Central memory CD8-positive, alpha-beta T cell (primary cell): ENCODE measurements at regions not wholly inside any gene's neighbourhood (a gene's known extent, or its start where the extent isn't known, plus 50 kb on each side); places are given as distances from the start of the nearest gene placed in this dataset.

Experiments
- ATAC-seq: fragments of 150-1000 bp; cut with Tn5 transposase; replicated peaks from 2 replicates; pipeline ENCODE4 v1.10.0; 2022; ENCODE audit warnings: mild to moderate bottlenecking, moderate FRiP score, moderate number of reproducible peaks; ENCODE audit not compliant: poor library complexity, severe bottlenecking; ENCODE audit errors: extremely low read depth
- DNase-seq, 2 donors: peaks; one replicate each; pipeline ENCODE4 v3.0.0; 2021; ENCODE audit warnings: low spot score in 2 of 2
- H3K27ac Mint-ChIP-seq: one replicate; pipeline ENCODE4 v1.8.0; 2022; ENCODE audit warnings: low read depth, mild to moderate bottlenecking, moderate library complexity, mixed read lengths
- H3K27me3 Mint-ChIP-seq: one replicate; pipeline ENCODE4 v1.8.0; 2022; ENCODE audit warnings: mixed read lengths
- H3K36me3 Mint-ChIP-seq: one replicate; pipeline ENCODE4 v1.8.0; 2022; ENCODE audit warnings: mild to moderate bottlenecking, moderate library complexity, mixed read lengths; ENCODE audit not compliant: insufficient read depth
- H3K4me1 Mint-ChIP-seq: one replicate; pipeline ENCODE4 v1.8.0; 2022; ENCODE audit warnings: mixed read lengths
- H3K4me3 Mint-ChIP-seq: one replicate; pipeline ENCODE4 v1.8.0; 2022; ENCODE audit warnings: mild to moderate bottlenecking, moderate library complexity, mixed read lengths
- H3K9me3 Mint-ChIP-seq: one replicate; pipeline ENCODE4 v1.8.0; 2022; ENCODE audit warnings: mixed read lengths

DNA sequence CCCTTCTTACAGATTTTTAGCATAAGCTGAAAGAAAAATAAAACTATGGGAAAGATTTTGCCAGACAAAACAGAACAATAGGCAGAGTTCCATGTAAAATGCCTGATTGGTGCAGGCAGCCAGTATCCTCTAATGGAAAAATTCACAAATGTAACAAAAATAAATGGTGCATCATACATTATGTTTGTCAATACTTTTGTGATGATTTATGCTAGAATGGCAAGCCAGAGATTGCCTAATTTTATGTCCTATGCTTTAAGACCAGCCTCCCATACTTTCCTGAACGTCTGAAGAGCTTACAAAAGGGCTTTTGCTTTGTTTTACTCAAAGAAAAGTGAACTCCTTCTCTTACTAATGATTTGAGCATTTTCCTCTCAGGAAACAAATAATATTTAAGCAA, 81.5 kb upstream of the KCNJ15 start:
- H3K27ac Mint-ChIP-seq, result no peak overlapping the region
- ATAC-seq, result no peak
- no peaks in the 10 kb centered on the region for H3K9me3 Mint-ChIP-seq
- H3K4me1 Mint-ChIP-seq, result no peaks in the 10 kb centered on the region
- peaks cover 16% of the 10 kb centered on the region for H3K27me3 Mint-ChIP-seq
- H3K4me3 Mint-ChIP-seq, result no peak overlapping the region
- H3K36me3 Mint-ChIP-seq, result no peaks in the 10 kb centered on the region
- no peak for DNase-seq

DNA sequence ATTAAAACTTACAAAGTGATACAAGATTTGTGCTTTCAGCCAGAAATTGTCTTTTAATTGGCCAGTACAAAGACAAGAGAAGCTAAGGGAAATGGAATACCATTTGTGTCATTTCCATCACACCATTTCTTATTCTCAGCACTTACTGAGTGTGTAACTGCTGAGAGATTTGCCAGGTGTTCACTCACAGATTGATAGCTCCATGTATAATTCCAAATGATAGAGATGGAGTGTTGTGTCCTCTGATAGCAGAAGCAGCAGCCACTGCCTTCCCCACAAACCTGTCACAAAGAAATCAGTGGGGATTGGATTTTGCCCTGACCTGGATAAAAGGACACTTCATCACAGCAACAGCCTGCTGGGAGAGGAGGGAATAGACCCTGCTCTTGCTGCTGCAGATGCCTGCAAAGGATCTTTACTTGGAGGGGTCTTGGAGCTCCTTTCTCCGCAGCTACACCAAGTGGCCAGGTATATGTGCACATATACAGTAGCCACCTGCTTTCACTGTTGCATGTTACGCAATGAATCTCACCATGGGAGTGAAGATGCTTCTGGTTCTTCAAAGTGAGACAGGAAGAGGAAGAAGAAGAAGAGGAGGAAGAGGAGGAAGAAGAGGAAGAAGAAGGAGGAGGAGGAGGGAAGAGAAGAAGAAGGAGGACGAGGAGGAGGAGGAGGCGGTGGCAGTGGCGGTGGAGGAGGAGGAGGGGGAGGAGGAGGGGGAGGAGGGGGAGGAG, 78.7 kb upstream of the KCNJ15 start:
- ATAC-seq (no peak), DNase-seq (no peak)
- no peaks in the 10 kb centered on the region for H3K36me3 Mint-ChIP-seq
- no peaks in the 10 kb centered on the region for H3K4me1 Mint-ChIP-seq
- H3K4me3 Mint-ChIP-seq, result no peak overlapping the region
- no peaks in the 10 kb centered on the region for H3K9me3 Mint-ChIP-seq
- H3K27ac Mint-ChIP-seq, result no peak overlapping the region
- H3K27me3 Mint-ChIP-seq, result peaks cover 6% of the 10 kb centered on the region

DNA sequence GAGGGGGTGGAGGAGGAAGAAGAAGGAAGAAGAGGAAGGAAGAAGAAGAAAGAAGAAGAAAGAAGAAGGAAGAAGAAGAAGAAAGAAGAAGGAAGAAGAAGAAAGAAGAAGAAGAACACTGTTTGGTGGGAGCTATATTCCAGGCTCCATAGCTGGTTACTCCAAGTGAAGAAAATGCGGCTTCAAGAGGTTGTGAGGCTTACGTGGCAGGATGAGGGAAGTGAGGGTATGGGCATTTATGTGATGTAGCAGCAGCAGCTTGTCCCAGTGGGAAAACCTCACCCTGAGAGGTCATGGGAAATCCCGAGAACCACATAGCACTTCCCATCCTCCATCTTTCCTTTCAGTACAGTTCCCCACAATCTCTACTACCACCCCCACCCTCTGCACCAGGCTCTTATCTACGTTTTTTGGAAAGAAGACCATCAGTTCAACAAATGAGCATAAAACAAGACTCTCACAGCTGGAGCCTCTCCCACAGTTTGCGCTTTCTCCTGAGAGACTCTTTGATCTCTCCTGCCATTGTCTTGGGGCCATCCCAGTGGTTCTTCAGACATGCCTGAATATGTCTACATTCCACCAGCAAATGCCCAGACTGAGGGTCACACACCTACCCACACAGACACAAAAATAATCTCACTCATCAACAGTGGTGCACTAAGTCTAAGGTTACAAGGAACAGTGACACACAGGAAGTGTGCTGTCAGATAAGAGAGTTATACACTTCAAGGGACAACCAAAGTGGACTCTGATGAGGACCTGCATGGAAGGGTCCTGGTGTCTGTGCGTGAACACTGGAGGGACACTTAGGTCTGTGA, 77.9 kb upstream of the KCNJ15 start:
- Mint-ChIP-seq H3K9me3 (no peaks in the 10 kb centered on the region), H3K27me3 (peaks cover 6% of the 10 kb centered on the region), H3K4me3 (no peak overlapping the region), H3K4me1 (no peaks in the 10 kb centered on the region), H3K36me3 (no peaks in the 10 kb centered on the region), H3K27ac (no peak overlapping the region)
- no peak for ATAC-seq
- DNase-seq, result no peak

GRCh38 chr21:38179511-38179910, 77.3 kb upstream of the KCNJ15 start:
- no peak for ATAC-seq
- H3K4me3 Mint-ChIP-seq, result no peak overlapping the region
- no peaks in the 10 kb centered on the region for H3K9me3 Mint-ChIP-seq
- no peaks in the 10 kb centered on the region for H3K36me3 Mint-ChIP-seq
- no peak for DNase-seq
- H3K27me3 Mint-ChIP-seq, result peaks cover 6% of the 10 kb centered on the region
- no peak overlapping the region for H3K27ac Mint-ChIP-seq
- H3K4me1 Mint-ChIP-seq, result no peaks in the 10 kb centered on the region

- peaks cover 6% of the 10 kb centered on the region for H3K27me3 Mint-ChIP-seq
- no peak overlapping the region for H3K4me3 Mint-ChIP-seq
- DNase-seq, result no peak
- no peaks in the 10 kb centered on the region for H3K4me1 Mint-ChIP-seq
- H3K9me3 Mint-ChIP-seq, result no peaks in the 10 kb centered on the region
- no peaks in the 10 kb centered on the region for H3K36me3 Mint-ChIP-seq
- ATAC-seq, result no peak
- no peak overlapping the region for H3K27ac Mint-ChIP-seq
These were observed 75.7 kb upstream of the KCNJ15 start for GRCh38 chr21:38181096-38181495.

GRCh38 chr21:38182370-38182985, 74.3 kb upstream of the KCNJ15 start:
- Mint-ChIP-seq H3K27ac (no peak overlapping the region), H3K4me3 (no peak overlapping the region), H3K36me3 (no peaks in the 10 kb centered on the region), H3K4me1 (no peaks in the 10 kb centered on the region), H3K9me3 (no peaks in the 10 kb centered on the region), H3K27me3 (peaks cover 6% of the 10 kb centered on the region)
- ATAC-seq, result no peak
- no peak for DNase-seq

DNA sequence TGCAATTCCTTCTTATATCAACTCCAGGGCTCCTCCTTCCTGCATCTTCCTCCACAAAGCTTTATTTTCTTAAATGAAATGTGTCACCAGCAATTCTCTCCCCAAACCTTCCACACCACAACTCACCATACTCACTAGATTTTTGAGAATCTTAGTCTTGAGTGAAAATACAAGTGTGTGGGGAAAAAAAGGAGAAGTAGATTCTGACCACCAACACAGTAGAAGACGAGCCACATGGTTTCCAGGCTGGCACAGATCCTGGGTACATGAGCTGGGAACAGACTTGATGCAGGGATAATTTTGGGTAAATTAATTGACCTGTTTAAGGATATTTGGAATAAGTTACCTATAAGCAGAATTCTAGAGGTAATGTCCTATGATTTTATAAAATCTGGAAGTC, 72.8 kb upstream of the KCNJ15 start:
- DNase-seq (no peak), ATAC-seq (no peak)
- Mint-ChIP-seq H3K4me1 (no peaks in the 10 kb centered on the region), H3K9me3 (no peaks in the 10 kb centered on the region), H3K4me3 (no peak overlapping the region), H3K27ac (no peak overlapping the region), H3K36me3 (no peaks in the 10 kb centered on the region), H3K27me3 (no peaks in the 10 kb centered on the region)

- Mint-ChIP-seq H3K4me1 (no peaks in the 10 kb centered on the region), H3K27ac (no peak overlapping the region), H3K27me3 (no peaks in the 10 kb centered on the region), H3K4me3 (no peak overlapping the region), H3K9me3 (no peaks in the 10 kb centered on the region), H3K36me3 (no peaks in the 10 kb centered on the region)
- DNase-seq (no peak), ATAC-seq (no peak)
These were observed 70.0 kb upstream of the KCNJ15 start for GRCh38 chr21:38186661-38187270.

- Mint-ChIP-seq H3K36me3 (no peaks in the 10 kb centered on the region), H3K4me1 (no peaks in the 10 kb centered on the region), H3K27me3 (no peaks in the 10 kb centered on the region), H3K27ac (no peak overlapping the region), H3K4me3 (no peak overlapping the region), H3K9me3 (no peaks in the 10 kb centered on the region)
- no peak for ATAC-seq
- no peak for DNase-seq
These were observed 68.8 kb upstream of the KCNJ15 start for GRCh38 chr21:38188037-38188436.

GRCh38 chr21:38196036-38196435, 60.8 kb upstream of the KCNJ15 start:
- Mint-ChIP-seq H3K27me3 (peaks cover 9% of the 10 kb centered on the region), H3K4me1 (no peaks in the 10 kb centered on the region)

GRCh38 chr21:38202811-38203210, 54.0 kb upstream of the KCNJ15 start:
- Mint-ChIP-seq H3K4me3 (no peak overlapping the region), H3K4me1 (no peaks in the 10 kb centered on the region), H3K27ac (no peak overlapping the region), H3K27me3 (peaks cover 36% of the 10 kb centered on the region), H3K9me3 (no peaks in the 10 kb centered on the region), H3K36me3 (peaks cover 5% of the 10 kb centered on the region)
- no peak for DNase-seq
- ATAC-seq, result no peak

More at GRCh38 chr21:38196036-38196435, 60.8 kb upstream of the KCNJ15 start:
- ATAC-seq (no peak), DNase-seq (no peak)
- no peaks in the 10 kb centered on the region for H3K36me3 Mint-ChIP-seq
- no peak overlapping the region for H3K27ac Mint-ChIP-seq
- no peak overlapping the region for H3K4me3 Mint-ChIP-seq
- H3K9me3 Mint-ChIP-seq, result peaks cover 11% of the 10 kb centered on the region

DNA sequence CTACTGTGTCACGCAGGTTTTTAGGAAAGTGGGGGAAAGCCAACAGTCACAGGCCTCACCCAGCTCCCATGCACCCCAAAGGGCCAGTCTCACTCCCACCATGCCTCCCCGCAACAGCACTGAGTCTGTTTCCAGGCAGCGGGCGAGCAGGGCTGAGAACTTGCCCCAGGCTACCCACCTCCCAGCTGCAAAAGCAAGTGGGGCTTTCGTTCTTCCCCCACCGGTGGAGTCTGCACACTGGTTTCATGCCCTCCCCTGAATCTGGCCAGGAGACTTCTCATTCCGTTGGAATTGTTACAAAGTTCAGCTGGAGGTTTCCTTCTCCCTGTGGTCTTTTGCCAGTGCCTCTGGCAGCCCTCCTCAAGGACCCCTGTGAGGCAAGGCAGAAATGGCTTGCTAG, 53.6 kb upstream of the KCNJ15 start:
- H3K4me3 Mint-ChIP-seq, result no peak overlapping the region
- peaks cover 40% of the 10 kb centered on the region for H3K27me3 Mint-ChIP-seq
- H3K27ac Mint-ChIP-seq, result no peak overlapping the region
- H3K36me3 Mint-ChIP-seq, result peaks cover 5% of the 10 kb centered on the region
- DNase-seq (no peak), ATAC-seq (no peak)
- no peaks in the 10 kb centered on the region for H3K9me3 Mint-ChIP-seq
- no peaks in the 10 kb centered on the region for H3K4me1 Mint-ChIP-seq
